HS-5 (cell line): ENCODE measurements at regions not wholly inside any gene's neighbourhood (a gene's known extent, or its start where the extent isn't known, plus 50 kb on each side); places are given as distances from the start of the nearest gene placed in this dataset.
A peak's percentile ranks its signal among the peaks of the same experiment; 100 is the strongest.

Experiments
- DNase-seq: peaks from one replicate; pipeline ENCODE4 v3.0.0-alpha.2; 2012; ENCODE audit warnings: low read depth

DNA sequence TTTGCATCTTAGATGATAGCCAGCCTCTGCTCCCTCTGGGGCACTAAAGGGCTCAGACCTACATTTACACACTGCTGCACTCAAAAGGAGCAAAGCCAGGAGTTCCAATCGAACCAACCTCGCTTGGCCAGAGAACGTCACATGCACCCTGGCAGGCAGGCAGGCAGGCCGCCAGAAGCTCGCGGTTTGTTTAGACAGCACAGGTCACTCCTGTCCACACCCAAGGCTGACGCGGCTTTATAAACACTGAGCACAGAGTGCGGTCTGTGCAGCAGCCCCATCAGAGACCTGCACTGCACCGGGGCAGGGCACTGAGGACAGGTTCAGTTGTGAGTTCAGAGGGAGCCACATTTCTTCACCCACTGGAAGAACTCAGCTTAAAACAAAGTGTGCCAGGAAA, 143.9 kb downstream of the BCOR start:
- DNase-seq = no peak

DNA sequence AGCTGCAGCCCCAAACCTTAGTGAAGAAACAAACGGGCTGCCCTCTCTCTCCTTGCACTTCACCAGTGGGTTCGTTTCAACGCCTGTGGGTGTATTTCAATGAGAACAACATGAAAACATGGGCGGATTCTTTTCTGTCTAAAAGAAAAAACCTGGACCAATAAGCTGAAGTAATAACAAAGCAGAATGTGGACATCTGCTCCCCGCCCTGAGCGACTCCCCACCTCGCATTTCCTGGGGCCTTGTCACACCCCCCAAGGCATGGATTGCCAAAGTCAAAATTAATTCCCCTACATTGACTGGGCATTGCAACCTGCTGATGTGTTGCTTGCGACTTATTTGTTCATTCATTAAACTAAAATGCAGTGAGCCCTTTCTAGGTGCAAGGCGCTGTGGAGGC, 142.9 kb downstream of the BCOR start:
- DNase-seq = no peak

DNA sequence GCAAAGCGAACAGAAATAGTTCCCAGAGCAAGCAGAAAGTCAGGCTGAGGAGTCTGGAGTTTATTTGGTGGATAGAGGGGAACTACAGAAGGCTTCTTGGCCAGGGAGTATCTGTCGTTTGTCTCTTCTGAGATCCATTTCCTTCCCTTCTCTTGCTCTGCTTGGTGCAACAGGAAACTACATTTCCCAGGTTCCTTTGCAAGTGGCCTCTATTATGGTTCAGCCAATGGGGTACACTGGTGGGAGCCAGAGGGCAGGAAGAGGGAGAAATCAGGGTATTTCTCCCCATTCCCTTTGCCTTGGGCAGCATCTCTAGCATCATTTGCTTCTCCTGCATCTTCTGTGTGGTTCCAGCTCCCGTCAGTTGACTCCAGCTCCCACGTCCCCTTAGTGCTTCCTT, 142.1 kb downstream of the BCOR start:
- no peak for DNase-seq

DNA sequence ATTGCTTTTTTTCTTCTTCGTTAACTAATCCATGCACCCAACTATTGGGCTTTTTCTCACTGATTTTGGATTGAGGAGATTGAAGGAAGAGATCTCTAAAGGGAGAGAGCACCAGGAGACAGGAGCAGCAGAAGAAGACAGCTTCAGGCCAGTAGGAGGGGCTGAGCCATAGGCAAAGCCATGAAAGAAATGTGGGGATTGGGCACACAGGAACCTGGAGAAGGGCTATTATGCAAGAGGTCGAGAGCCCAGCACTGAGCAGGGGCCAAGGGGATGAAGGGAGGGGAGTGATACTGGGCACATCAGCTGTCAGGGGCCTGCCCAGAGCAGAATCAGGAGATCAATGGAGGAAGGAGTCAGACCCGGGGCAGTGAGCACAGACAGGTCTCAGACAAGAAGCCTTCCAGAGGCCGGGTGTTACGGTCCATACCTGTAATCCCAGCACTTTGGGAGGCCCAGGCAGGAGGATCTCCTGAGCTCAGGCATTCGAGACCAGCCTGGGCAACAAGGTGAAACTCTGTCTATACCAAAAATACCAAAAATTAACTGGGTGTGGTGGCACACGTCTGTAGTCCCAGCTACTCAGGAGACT, 140.9 kb downstream of the BCOR start:
- no peak for DNase-seq

DNA sequence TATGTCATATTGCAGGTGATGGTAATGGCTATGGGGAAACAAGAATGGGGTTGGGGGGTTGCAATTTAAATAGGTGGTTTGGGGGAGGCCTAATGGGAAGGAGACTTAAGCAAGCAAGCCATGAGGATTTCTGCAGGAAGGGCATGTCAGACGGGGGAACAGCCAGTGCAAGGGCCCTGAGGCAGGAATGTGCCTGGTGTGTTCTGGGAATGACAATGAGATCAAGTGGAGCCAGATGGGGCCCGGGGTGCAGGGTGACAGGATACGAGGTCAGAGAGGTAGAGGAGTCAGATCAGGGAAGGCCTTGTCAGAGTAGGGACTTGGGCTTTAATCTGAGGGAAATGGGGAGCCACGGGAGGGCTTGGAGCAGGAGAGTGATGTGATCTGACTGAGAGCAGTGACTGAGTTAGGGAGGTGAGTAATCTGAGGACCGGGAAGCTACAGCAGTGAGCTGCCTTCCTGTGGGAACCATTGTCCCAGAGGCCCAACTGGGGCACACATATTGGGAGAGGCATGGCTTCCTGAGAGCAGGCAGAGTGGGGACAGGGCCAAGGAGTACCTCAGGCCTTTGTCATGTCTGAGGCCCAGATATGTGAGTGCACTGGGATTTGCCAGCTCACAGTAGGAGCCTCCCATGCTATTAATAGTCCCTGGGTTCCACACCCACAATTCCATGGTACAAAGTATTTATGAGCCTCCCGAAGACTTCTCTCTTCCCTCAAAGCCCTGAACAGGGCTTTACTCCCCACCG, 139.8 kb downstream of the BCOR start:
- DNase-seq = no peak

DNA sequence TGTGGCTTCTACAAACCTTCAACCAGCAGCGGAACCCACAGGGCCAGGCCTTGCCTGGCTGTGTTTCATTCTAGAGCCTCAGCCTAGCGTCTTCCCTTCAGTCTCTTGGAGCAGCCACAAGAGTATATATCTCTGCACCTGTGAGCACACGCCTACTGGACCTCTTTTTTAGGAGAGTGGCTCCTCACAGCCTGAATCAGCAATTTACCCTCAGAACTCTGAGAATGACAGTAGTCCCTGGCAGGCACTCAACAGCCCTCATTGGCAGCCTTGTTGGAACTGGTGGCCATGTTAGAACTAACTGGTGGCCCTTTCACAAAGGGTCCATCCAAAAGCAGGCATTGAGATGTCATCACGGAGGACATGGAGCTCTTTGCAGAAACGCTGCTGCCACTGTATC, 138.9 kb downstream of the BCOR start:
- DNase-seq = no peak

DNA sequence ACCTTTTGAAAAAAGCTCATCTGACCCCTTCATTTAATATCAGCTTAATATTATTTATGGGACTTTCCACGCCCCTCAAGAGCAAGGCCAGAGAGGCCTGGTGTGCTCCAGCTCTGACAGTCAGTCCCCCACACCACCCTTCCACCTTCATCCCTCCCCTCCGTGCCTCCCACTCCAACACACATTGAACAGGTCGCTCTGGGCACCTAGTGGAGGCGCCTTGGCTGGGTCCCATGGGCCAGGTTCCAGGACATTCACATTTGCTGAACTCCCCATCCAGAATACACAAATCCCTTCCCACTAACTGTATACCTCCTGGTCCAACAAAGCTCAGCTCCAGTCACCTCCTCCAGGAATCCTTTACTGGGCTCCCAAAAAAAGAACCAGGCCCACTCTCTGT, 137.5 kb downstream of the BCOR start:
- DNase-seq = no peak

DNA sequence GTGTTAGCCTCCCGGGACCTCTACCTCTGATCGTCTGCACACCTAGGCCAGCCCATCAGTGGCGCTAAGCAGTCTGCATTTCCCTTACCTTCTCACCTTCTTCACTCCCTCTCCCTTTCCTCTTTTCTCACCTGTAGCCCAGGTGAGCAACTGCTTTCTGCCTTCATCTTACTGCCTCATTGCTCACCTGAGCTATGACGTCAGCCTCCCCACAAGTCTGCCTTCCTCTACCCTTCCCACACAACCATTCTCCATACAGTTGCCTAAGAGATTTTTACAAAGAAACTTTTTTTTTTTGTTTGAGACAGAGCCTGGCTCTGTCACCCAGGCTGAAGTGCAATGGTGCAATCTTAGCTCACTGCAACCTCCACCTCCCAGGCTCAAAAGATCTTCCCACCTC, 136.3 kb downstream of the BCOR start:
- no peak for DNase-seq

DNA sequence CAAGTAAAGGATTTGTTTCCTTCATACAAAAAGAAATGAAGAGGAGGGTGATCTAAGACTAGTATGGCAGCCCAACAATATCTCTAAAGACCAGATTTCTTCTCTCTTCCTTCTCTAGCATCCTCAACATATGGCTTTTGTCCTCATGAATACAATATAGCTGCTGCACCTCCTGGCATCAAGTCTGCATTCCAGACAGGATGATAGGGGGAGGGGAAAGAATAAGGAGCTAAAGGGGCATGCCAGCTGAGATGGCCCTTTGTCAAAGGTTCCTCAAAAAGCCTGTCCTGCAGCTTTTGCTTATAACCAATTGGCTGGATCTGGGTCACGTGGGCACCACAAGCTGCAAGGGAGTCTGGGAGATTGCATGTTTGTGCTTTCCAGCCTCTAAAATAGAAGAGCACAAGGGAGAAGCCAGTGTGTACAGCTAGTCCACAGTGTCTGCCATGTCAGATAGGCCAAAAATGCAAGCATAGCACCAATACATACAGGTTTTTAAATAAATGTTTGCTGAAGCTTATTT, 132.6 kb downstream of the BCOR start:
- no peak for DNase-seq

DNA sequence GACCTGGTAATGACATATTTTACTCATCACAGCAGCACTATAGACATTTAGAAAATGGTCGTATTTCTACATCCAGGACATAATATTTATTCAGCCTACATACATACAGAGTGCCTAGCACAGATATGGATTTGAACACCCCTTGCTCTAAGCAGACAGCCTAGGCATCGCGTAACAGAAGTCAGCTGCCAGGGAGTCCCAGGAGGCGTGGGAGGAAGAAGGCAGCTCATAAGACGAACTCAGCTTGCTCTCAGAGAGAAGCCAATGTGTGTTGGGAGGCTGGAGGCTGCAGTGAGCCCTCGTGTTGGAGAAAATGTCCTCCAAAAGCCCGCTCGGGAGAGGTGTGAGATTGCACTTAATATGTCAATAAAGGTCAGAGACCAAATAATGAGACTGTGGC, 131.6 kb downstream of the BCOR start:
- DNase-seq = no peak

DNA sequence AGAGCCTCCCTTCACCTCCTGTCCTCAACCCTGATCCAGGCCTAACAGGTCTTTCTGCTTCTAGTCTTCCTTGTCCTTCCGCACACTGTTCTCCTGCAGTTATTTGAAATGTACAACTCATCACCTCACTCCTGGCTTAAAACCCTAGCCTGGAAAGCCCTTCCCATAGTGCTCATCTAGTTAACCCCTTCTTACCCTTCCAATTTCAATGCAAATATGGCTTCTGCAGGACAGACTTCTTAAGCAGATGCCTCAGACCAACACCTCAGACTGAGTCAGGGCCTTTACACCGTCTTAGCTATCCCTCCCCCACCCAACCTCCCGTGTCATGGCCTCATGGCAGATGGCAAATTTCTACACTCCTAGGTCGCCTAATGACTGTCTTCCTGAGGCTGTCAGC, 130.4 kb downstream of the BCOR start:
- no peak for DNase-seq

DNA sequence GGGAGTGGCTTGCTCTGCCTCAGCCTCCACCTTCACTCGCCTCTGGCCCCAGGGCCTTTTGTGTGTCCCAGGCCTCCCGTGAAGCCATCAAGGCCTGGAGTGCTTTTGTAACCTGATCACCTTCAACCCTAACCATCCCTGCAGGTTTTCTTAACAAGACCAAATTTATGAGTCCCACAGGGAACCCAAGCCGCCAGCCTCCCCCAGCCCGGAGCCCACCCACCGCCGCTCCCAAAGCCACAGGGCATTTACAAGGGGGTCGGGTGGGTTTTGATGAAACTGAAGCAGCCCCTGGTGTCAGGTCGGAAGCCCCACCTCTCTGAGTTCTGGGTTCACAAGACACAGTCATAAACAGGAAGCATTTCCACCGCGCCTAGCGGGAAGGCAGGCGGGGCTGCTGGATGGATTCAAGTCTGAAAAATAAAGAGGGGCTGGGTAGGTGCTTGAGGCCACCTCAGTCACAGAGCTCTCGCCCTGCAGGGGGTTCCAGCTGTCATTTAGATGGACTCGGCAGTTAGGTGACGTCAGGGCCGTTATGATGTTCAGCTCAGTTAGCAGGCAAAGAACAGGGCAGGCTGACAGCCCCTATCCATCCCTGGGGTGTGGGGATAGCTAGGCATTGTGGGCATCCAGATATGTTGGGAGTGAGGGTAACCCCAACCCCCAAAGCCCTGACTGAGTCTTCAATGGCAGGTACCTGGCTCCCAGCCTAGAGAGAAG, 128.5 kb downstream of the BCOR start:
- DNase-seq = no peak

DNA sequence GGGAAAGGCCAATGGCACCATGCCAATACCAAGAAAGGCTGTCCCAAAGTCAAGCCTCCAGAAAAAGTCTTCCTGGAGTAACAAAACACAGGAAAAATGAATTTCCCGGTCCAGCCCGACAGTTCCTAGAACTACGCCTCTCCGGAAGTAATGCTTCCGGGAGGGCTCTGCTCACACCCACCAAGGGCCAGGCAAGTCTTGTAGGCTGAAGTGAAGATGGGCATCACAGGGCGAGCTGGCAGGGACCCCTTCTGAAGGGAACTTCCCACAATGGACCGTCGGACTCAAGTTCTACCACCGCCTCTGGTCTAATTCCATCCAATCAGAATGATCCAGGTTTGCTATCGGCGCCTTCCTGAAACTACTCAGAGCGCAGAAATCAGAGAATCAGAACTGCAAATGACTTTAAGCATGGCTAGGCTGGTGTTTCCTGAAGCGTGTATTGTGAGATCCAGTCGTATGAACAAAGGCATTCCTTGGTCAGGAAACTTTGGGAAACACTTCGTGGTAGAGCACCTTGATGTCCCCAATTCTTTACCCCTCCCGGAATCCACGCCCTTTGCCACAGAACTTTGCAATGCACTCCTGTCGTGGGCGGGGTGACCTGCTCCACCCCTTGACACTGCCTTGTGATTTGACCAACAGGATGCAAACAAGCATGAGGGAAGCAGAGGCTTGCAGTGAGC, 127.8 kb downstream of the BCOR start:
- DNase-seq = no peak

DNA sequence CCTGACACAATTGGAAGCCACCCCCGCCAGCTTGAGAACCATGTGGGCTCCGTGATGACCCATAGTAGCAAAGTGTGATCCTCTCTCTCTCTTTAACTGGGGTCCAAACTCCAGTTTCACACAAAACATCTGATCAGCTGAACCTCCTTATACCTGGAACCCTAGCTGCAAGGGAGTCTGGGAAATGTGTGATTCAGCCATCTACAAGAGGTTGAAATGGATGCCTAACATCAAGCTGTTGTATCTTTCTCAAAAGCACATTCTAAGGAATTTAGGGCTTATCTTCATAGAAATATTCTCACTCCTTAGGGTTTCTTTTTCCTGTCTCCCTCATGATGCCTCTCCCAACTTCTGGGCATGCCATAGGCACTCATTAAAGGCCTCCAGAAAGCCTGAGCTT, 126.0 kb downstream of the BCOR start:
- DNase-seq = no peak

DNA sequence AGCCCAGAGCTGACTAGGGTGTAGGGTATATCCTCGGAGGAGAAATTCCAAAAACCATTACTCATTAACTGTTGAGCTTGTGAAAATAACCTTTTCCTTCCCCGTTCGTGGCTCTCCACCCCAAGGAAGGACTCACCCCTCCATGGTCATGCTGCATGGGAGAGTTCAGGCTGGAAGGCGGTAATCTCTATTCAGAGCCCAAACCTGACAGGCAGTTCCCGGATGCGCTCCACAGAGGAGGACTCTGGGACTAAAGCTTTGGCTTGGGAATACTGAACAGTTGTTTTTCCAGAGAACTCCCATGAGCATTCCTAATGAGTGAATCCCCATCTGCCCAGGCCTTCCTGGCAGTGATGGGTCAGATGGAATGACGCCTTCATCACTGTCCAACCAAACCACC, 125.4 kb downstream of the BCOR start:
- DNase-seq = peak; percentile 28

DNA sequence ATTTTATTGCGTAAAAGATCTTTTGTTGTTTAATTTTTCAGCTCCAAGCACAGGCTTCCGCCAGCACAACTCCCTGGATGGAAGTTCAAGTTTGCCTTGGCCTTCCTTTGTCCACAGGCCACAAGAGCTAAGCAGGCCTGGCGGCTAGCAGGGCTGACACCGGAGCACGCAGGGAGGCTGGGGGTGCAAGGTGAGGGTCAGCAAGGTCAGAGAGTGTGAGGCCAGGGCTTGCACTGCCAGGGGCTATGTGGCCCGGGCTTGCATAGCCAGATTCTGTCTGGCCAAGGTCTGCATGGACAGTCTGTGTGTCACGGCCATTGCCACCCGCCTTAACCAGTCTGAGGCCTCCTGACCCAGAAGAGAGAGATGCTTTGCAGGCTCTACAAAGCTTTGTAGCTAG, 123.9 kb downstream of the BCOR start:
- DNase-seq = no peak

DNA sequence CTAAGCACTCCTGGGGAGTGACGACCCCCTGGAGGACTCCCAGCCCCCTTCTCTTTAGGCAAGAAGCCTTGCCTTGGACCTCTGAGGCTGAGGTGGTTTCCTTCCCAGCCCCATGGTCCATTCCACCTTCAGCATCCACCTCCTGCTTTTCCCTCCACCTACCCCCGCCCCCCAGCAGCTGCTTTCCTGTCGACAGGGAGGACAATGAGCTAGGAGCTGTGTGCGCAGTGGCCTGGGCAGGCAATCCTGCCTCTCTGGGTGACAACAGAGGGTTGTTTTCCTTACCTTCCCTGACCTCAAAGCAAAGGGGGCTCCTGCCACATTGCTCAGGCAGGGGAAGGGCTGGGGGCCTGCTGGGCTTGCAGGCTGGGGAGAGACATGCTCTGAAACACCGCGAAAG, 123.5 kb downstream of the BCOR start:
- no peak for DNase-seq

DNA sequence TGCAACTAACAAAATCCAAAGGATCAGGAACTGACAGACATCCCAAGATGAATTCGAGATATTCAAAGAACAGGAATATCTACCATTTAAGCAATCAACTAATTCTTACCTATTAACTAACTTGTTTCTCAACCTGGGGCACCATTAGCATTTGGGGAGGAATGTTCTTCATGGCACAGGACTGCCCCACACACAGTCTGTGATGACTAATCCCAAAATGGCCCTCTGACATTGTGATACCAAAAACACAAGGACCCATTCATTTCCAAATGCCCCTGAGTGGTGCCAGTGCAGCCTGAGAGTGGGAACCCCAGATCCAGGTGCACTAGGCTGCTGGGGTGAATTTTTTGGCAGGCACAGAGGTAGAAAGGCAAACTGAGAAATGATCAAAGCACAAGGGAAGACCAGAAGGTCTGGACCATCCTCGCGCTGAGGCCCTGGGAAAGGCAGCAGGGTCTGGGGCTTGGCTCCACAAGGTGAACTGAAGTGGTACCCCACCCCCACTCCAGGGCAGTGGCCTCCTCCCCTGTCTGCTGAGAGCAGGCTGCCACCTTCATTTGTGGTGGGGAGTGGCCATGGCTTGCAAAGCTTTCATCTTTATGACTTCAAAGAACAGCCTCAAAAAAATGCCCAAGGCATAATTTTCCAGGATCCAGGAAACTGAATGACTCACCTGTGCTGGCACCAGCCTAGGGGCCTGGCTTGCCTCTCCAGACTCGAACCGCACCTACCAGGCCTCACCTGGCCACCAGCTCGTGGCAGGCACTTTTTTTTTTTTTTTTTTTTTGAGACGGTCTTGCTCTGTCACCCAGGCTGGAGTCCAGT, 122.4 kb downstream of the BCOR start:
- no peak for DNase-seq

DNA sequence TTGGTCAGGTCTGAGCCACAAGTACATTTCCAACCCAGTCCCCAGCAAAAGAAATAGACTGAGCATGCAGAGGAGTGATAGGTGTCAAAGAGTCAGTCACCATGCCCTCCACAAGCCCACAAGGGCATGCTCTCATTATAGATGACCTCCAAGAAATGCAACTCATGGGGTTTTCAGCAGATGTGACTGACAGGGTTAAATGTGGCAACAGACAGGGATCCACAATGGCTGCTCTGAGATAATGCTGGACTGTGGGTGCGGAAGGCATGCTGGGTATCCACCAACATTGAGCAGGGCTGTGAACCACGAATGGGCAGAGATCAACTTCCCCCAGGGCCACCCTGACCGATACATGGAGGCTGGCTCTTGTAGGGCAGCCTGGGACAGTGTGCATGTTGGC, 115.8 kb downstream of the BCOR start:
- DNase-seq = no peak

DNA sequence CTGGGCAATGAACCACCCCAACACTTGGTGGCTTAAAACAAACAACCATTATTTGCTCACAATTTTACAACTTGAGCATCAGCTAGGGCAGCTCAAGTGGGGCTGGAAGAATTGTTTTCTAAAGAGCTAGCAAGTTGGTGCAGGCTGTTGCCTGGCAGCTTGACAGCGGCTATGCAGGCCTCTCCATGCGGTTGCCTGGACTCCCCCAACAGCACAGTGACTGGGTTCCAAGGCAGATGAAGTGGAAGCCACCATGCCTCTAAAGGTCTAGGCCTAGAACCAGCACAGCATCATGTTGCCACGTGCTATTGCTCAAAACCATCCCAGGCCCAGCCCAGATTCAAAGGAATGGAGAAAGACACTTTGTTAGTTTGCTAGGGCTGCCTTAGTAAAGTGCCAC, 114.8 kb downstream of the BCOR start:
- no peak for DNase-seq

DNA sequence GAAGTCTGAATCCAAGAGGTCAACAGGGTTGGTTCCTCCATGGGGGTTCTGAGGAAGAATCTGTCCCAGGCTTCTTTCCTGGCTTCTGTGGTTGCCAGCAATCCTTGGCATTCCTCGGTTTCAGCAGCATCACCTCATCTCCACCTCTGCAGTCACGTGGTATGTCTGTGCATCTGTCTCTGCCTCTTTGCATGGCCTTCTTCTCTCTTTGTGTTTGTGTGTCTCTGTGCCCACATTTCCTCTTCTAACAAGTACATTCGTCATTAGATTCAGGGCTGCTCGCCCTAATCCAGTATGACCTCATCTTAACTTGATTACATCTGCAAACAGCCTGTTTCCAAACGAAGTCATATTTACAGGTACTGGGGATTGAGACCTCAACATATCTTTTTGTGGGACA, 114.0 kb downstream of the BCOR start:
- no peak for DNase-seq
